ENCODE measurements at regions not wholly inside any gene's neighbourhood (a gene's known extent, or its start where the extent isn't known, plus 50 kb on each side); places are given as distances from the start of the nearest gene placed in this dataset.

GRCh38 chr1:98077691-98078090, 156.9 kb upstream of the DPYD start:
- TF ChIP-seq, protein P1, sequence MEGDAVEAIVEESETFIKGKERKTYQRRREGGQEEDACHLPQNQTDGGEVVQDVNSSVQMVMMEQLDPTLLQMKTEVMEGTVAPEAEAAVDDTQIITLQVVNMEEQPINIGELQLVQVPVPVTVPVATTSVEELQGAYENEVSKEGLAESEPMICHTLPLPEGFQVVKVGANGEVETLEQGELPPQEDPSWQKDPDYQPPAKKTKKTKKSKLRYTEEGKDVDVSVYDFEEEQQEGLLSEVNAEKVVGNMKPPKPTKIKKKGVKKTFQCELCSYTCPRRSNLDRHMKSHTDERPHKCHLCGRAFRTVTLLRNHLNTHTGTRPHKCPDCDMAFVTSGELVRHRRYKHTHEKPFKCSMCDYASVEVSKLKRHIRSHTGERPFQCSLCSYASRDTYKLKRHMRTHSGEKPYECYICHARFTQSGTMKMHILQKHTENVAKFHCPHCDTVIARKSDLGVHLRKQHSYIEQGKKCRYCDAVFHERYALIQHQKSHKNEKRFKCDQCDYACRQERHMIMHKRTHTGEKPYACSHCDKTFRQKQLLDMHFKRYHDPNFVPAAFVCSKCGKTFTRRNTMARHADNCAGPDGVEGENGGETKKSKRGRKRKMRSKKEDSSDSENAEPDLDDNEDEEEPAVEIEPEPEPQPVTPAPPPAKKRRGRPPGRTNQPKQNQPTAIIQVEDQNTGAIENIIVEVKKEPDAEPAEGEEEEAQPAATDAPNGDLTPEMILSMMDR (IDR thresholded peaks at IDR 0.05; ENCODE audit: poor library complexity, severe bottlenecking): no peak
- TF ChIP-seq REST (IDR thresholded peaks at IDR 0.05; ENCODE audit: borderline replicate concordance): no peak
